A549 (cell line): ENCODE measurements at regions not wholly inside any gene's neighbourhood (a gene's known extent, or its start where the extent isn't known, plus 50 kb on each side); places are given as distances from the start of the nearest gene placed in this dataset.
"Not testable (repeated sequence)": the region's sequence is repeated elsewhere in the genome, so short reads cannot be mapped to it uniquely, and the experiment has no call there.

ENCODE experiments used
- CHD2 ChIP-seq: fragments of 150-350 bp; IDR thresholded peaks from 2 replicates; pipeline ENCODE4 v1.6.1; 2014; ENCODE audit warnings: low read length; ENCODE audit not compliant: partially characterized antibody
- CTCF ChIP-seq: fragments of >200 bp; sonication (Bioruptor Twin); formaldehyde crosslinking; IDR thresholded peaks from 3 replicates; pipeline ENCODE4 v1.5.1; 2016
- EP300 ChIP-seq, 2 experiments: fragments of >200 bp; sonication (Bioruptor Twin); formaldehyde crosslinking; IDR thresholded peaks; 2 replicates in 1 of 2; 3 replicates in 1 of 2; pipeline ENCODE4 v1.6.1; 2016 to 2017
- MAZ ChIP-seq: fragments of 150-350 bp; IDR thresholded peaks from 2 replicates; pipeline ENCODE4 v1.6.1; 2014; ENCODE audit warnings: antibody characterized with exemption, low read depth, low read length, borderline replicate concordance
- RCOR1 ChIP-seq: fragments of 150-350 bp; IDR thresholded peaks from 2 replicates; pipeline ENCODE4 v1.6.1; 2014; ENCODE audit warnings: antibody characterized with exemption, low read length, low read depth
- SREBF2 ChIP-seq: fragments of 450-650 bp; IDR thresholded peaks from 2 replicates; pipeline ENCODE4 v1.6.1; 2014; ENCODE audit warnings: mild to moderate bottlenecking, moderate library complexity

- not testable (repeated sequence) for TF ChIP-seq EP300 (IDR thresholded peaks at IDR 0.05); MAZ; CTCF; SREBF2; RCOR1; CHD2
These were observed 362.0 kb upstream of the GYPC start for GRCh38 chr2:126293962-126294361.
